SK-N-SH (cell line): ENCODE measurements at regions not wholly inside any gene's neighbourhood (a gene's known extent, or its start where the extent isn't known, plus 50 kb on each side); places are given as distances from the start of the nearest gene placed in this dataset.

Experiments used
- CTCF ChIP-seq: fragments of 200-600 bp; sonication (generic); IDR thresholded peaks from 2 replicates; pipeline ENCODE4 v1.6.1; 2017; ENCODE audit warnings: antibody characterized with exemption, mild to moderate bottlenecking, moderate library complexity
- EP300 ChIP-seq, 2 experiments: IDR thresholded peaks; 2 replicates each; pipeline versions ENCODE4 v1.4.0 to v1.6.1; 2012; ENCODE audit warnings: borderline replicate concordance in 1 of 2, low read depth in 1 of 2, low read length in 1 of 2
- GABPA ChIP-seq: IDR thresholded peaks from 2 replicates; pipeline ENCODE4 v1.4.0; 2012; ENCODE audit warnings: low read depth, mild to moderate bottlenecking
- GATA2 ChIP-seq: sonication (generic); formaldehyde crosslinking; IDR thresholded peaks from 2 replicates; pipeline ENCODE4 v1.5.0; 2020; ENCODE audit warnings: mild to moderate bottlenecking, missing genetic modification reagents
- IRF3 ChIP-seq: fragments of 150-350 bp; IDR thresholded peaks from 2 replicates; pipeline ENCODE4 v1.6.1; 2016; ENCODE audit warnings: mild to moderate bottlenecking, low read depth, low read length
- PBX3 ChIP-seq: IDR thresholded peaks from 2 replicates; pipeline ENCODE4; 2012
- POLR2AphosphoS5 ChIP-seq: IDR thresholded peaks from 2 replicates; pipeline ENCODE4 v1.6.1; 2012; ENCODE audit warnings: low read depth, low read length
- RAD21 ChIP-seq: IDR thresholded peaks from 2 replicates; pipeline ENCODE4 v1.6.1; 2012; ENCODE audit warnings: mild to moderate bottlenecking, low read length
- SMC3 ChIP-seq: IDR thresholded peaks from 2 replicates; pipeline ENCODE4 v1.6.1; 2012; ENCODE audit warnings: low read depth, low read length, improper control_type of control experiment

GRCh38 chr4:17103231-17103630, 204.8 kb upstream of the LDB2 start:
- no peak for TF ChIP-seq POLR2AphosphoS5
- TF ChIP-seq PBX3: no peak
- TF ChIP-seq GABPA: no peak
- TF ChIP-seq CTCF: no peak
- TF ChIP-seq EP300 (IDR thresholded peaks at IDR 0.05; ENCODE audit: borderline replicate concordance in 1 of 2, low read depth in 1 of 2, low read length in 1 of 2): no peak
- TF ChIP-seq SMC3: no peak
- TF ChIP-seq GATA2: no peak
- TF ChIP-seq IRF3: no peak
- TF ChIP-seq RAD21: no peak
